A673 (cell line): ENCODE measurements at regions not wholly inside any gene's neighbourhood (a gene's known extent, or its start where the extent isn't known, plus 50 kb on each side); places are given as distances from the start of the nearest gene placed in this dataset.

ENCODE experiments used
- EZH2 ChIP-seq: fragments of 200-600 bp; sonication (generic); IDR thresholded peaks from 2 replicates; pipeline ENCODE4 v1.6.1; 2017; ENCODE audit warnings: borderline replicate concordance, low read depth, mild to moderate bottlenecking, mixed read lengths, antibody characterized with exemption, low read length; ENCODE audit not compliant: poor library complexity, severe bottlenecking
- TF ChIP-seq, protein P1 (sequence below): fragments of 300-800, 200-600 bp; sonication (generic); conservative IDR thresholded peaks from 2 replicates; pipeline ENCODE4 v1.5.1; 2017; ENCODE audit warnings: low read depth, mild to moderate bottlenecking, antibody characterized with exemption, low read length, moderate library complexity, mixed read lengths

DNA sequence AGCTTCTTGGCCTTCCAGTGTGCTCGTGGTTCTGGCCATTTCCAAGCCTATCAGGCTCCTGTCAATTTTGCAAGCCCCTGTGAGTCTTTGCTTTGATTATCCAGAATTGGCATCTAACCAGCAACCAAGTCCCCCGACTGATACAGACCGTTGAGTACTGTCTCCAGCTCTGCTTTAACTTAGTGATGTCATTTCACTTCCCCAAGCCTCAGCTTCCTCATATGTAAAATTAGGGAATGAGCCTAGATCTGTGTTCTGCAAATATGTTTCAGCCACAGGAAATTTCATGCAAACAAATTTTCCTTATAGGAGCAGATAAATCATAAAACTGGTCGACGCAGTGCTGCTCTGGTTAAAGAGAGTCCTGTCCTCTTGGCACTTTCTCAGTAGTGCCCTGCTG is 60.1 kb upstream of the WSB1 start:
- TF ChIP-seq EZH2 = no peak
- TF ChIP-seq, protein P1, sequence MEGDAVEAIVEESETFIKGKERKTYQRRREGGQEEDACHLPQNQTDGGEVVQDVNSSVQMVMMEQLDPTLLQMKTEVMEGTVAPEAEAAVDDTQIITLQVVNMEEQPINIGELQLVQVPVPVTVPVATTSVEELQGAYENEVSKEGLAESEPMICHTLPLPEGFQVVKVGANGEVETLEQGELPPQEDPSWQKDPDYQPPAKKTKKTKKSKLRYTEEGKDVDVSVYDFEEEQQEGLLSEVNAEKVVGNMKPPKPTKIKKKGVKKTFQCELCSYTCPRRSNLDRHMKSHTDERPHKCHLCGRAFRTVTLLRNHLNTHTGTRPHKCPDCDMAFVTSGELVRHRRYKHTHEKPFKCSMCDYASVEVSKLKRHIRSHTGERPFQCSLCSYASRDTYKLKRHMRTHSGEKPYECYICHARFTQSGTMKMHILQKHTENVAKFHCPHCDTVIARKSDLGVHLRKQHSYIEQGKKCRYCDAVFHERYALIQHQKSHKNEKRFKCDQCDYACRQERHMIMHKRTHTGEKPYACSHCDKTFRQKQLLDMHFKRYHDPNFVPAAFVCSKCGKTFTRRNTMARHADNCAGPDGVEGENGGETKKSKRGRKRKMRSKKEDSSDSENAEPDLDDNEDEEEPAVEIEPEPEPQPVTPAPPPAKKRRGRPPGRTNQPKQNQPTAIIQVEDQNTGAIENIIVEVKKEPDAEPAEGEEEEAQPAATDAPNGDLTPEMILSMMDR = no peak
